ENCODE measurements at regions not wholly inside any gene's neighbourhood (a gene's known extent, or its start where the extent isn't known, plus 50 kb on each side); places are given as distances from the start of the nearest gene placed in this dataset.

DNA sequence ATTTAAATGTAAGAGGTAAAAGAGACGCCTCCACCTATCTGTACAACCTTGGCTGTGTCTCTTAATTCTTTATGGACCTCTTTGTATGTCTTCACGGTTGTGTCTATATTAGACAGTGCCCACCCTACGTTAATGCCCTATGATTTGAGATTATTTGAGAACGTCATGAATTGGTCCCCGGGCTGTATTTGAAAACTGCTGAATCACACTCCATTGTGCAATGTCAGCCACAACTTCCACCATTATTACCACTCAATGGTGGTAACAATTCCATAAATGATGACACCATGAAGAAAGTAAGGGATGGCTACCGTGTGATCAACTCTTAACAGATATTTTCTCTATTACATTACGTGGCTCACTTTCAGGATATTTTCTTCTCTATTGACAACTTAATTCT is 182.4 kb upstream of the RBFOX1 start:
- TF ChIP-seq SP1 (IDR thresholded peaks at IDR 0.05) = no peak
- no peak for TF ChIP-seq HDGF (IDR thresholded peaks at IDR 0.05; ENCODE audit: borderline replicate concordance)
- TF ChIP-seq FOXK2 (IDR thresholded peaks at IDR 0.05) = no peak
- TF ChIP-seq BHLHE40 (IDR thresholded peaks at IDR 0.05; ENCODE audit: borderline replicate concordance) = no peak
- TF ChIP-seq ARNT (IDR thresholded peaks at IDR 0.05) = no peak
- TF ChIP-seq FOXA1 (IDR thresholded peaks at IDR 0.05) = no peak
- no peak for TF ChIP-seq FOXM1 (IDR thresholded peaks at IDR 0.05; ENCODE audit: borderline replicate concordance)
- no peak for TF ChIP-seq ZNF384 (IDR thresholded peaks at IDR 0.05)
- no peak for TF ChIP-seq ELF4 (IDR thresholded peaks at IDR 0.05)
- no peak for TF ChIP-seq SUZ12 (IDR thresholded peaks at IDR 0.05)
- TF ChIP-seq CTBP1 (IDR thresholded peaks at IDR 0.05; ENCODE audit: borderline replicate concordance) = no peak
- no peak for TF ChIP-seq TARDBP (IDR thresholded peaks at IDR 0.05)
- TF ChIP-seq NFRKB (IDR thresholded peaks at IDR 0.05) = no peak
- TF ChIP-seq, protein P1, sequence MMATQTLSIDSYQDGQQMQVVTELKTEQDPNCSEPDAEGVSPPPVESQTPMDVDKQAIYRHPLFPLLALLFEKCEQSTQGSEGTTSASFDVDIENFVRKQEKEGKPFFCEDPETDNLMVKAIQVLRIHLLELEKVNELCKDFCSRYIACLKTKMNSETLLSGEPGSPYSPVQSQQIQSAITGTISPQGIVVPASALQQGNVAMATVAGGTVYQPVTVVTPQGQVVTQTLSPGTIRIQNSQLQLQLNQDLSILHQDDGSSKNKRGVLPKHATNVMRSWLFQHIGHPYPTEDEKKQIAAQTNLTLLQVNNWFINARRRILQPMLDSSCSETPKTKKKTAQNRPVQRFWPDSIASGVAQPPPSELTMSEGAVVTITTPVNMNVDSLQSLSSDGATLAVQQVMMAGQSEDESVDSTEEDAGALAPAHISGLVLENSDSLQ (IDR thresholded peaks at IDR 0.05) = no peak
